Astrocyte of the cerebellum (primary cell): ENCODE measurements at regions not wholly inside any gene's neighbourhood (a gene's known extent, or its start where the extent isn't known, plus 50 kb on each side); places are given as distances from the start of the nearest gene placed in this dataset.

ENCODE experiments used
- DNase-seq: peaks from one replicate; pipeline ENCODE4 v3.0.0-alpha.2; 2011; ENCODE audit warnings: low read depth
- H3K4me3 ChIP-seq: 2 replicates; pipeline ENCODE4 v1.5.1; 2011; ENCODE audit warnings: mild to moderate bottlenecking, low read depth, low read length, moderate library complexity
- in situ Hi-C: cut with HindIII; loops from 2 replicates; pipeline ENCODE4 v1.10.0; 2017; ENCODE audit warnings: low sequenced_read_pairs
- TF ChIP-seq, protein P1 (sequence below): IDR thresholded peaks from 2 replicates; pipeline ENCODE4 v1.5.1; 2012; ENCODE audit warnings: low read length, low read depth, moderate library complexity, mild to moderate bottlenecking; ENCODE audit errors: missing control alignments

DNA sequence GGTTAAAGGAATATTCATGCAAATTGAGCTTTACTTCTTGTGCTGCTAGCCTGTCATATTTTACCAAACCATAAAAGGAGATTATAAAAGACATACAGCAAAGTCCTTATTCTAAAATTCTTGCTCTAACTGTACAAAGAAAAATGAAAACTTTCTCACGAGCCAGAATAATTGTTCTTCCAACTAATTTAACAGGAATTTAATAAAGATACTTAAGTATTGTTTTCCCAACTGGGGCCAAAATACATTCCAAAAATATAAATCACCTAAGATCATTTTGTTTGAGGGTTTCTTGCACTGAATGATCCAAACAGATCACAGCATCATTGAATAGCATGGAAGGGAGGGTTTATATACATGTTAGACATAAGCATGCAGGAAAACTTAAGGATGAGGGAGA is 127.1 kb upstream of the PCDH18 start:
- peak; percentile 47 for DNase-seq
- TF ChIP-seq, protein P1, sequence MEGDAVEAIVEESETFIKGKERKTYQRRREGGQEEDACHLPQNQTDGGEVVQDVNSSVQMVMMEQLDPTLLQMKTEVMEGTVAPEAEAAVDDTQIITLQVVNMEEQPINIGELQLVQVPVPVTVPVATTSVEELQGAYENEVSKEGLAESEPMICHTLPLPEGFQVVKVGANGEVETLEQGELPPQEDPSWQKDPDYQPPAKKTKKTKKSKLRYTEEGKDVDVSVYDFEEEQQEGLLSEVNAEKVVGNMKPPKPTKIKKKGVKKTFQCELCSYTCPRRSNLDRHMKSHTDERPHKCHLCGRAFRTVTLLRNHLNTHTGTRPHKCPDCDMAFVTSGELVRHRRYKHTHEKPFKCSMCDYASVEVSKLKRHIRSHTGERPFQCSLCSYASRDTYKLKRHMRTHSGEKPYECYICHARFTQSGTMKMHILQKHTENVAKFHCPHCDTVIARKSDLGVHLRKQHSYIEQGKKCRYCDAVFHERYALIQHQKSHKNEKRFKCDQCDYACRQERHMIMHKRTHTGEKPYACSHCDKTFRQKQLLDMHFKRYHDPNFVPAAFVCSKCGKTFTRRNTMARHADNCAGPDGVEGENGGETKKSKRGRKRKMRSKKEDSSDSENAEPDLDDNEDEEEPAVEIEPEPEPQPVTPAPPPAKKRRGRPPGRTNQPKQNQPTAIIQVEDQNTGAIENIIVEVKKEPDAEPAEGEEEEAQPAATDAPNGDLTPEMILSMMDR: no peak
- in situ Hi-C loops: no loop called here
- no peak overlapping the region for H3K4me3 ChIP-seq

- H3K4me3 ChIP-seq: no peak overlapping the region
- in situ Hi-C loops: no loop called here
- TF ChIP-seq, protein P1: no peak
- DNase-seq: no peak
These were observed 124.4 kb upstream of the PCDH18 start for GRCh38 chr4:137656661-137657060.

- TF ChIP-seq, protein P1: no peak
- no peak for DNase-seq
- in situ Hi-C loops: no loop called here
- no peak overlapping the region for H3K4me3 ChIP-seq
These were observed 123.0 kb upstream of the PCDH18 start for GRCh38 chr4:137655302-137655701.

GRCh38 chr4:137651128-137651527 is 118.8 kb upstream of the PCDH18 start:
- TF ChIP-seq, protein P1: no peak

GRCh38 chr4:137649711-137650450 is 117.6 kb upstream of the PCDH18 start:
- in situ Hi-C loops: no loop called here
- DNase-seq: no peak
- TF ChIP-seq, protein P1: no peak
- H3K4me3 ChIP-seq: no peak overlapping the region

More at GRCh38 chr4:137651128-137651527, 118.8 kb upstream of the PCDH18 start:
- peak; percentile 37 for DNase-seq
- no peak overlapping the region for H3K4me3 ChIP-seq
- in situ Hi-C loops: no loop called here

GRCh38 chr4:137648531-137648930 is 116.2 kb upstream of the PCDH18 start:
- TF ChIP-seq, protein P1: no peak
- DNase-seq: no peak
- in situ Hi-C loops: no loop called here
- no peak overlapping the region for H3K4me3 ChIP-seq
